ENCODE measurements at regions not wholly inside any gene's neighbourhood (a gene's known extent, or its start where the extent isn't known, plus 50 kb on each side); places are given as distances from the start of the nearest gene placed in this dataset.
A peak's percentile ranks its signal among the peaks of the same experiment; 100 is the strongest.

DNA sequence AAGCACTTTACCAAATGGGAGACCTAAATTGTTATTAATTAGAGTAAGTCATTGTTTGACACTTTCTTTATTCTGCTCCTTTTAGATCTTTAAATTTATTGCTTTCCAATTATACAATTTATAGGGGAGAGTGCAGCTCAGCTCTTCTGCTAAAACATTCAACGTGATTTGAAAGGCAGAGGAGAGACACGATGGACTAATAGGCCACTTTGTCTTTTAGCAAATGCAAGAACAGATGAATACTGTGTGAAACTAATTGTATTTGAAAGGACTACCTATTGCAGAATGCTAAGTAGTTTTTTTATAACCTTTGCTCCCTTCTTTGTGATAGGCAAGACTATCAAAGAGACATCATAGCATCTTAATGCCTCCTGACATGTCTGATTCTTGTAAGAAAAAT, 320.4 kb upstream of the KLF3 start:
- no peak for DNase-seq

DNA sequence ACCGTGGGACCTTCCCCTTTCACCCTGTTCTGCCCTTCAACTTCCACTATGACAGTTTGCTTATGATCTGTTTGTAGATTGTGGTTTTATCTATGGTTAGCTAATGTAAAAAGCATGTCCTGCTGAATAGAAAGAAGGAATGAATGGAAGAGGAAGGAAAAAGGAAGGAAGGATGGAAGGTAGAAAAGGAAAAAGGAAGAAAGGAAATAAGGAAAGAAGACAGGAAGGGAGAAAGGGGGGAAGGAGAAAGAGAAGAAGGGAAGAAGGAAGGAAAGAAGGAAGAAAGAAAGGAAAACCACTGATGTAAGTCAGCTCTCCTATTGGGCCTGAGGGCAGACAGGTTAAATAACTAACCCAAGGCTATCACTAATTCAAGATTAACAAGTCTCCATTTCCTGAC, 319.1 kb upstream of the KLF3 start:
- DNase-seq, result no peak

DNA sequence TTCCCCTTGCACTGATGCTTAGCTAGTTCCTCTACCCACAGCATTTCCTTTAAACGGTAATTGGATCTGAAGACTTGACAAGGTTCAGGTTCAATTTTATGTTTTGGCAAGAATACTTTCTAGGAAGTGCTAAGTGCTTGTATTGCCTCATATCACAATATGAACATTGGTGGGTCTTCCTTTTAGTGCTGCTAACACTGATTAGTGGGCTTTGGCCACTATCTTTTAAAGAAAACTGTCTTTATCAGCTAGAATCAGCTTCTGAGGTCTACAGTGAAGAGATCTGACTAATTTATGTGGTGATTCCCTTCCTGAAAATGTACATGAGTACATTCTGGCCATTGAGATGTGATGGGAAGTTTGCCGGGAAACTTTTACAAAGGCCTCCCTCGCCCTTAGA, 316.7 kb upstream of the KLF3 start:
- no peak for DNase-seq

DNA sequence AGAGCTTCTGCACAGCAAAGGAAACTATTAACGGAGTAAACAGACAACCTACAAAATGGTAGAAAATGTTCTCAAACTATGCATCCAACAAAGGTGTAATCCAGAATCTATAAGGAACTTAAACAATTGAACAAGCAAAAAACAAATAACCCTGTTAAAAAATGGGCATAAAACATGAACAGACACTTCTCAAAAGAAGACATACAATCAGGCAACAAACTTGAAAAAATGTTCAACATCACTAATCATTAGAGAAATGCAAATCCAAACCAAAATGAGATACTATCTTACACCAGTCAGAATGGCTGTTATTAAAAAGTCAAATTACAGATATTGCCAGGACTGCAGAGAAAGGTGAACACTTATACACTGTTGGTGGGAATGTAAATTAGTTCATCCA, 309.6 kb upstream of the KLF3 start:
- DNase-seq, result no peak

DNA sequence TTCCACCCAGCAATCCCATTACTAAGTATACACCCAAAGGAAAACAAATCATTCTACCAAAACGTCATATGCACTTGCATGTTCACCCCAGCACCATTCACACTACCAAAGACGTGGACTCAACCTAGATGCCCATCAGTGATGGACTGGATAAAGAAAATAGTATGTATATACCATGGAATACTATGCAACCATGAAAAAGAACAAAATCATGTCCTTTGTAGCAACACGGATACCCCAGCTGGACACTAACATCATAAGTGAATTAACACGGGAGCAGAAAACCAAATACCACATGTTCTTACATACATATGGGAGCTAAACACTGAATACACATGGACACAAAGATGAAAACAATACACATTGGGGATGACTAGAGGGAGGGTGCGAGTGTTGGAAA, 309.1 kb upstream of the KLF3 start:
- no peak for DNase-seq

- DNase-seq, result no peak
Measured at GRCh38 chr4:38356686-38357085, 307.3 kb upstream of the KLF3 start.

DNA sequence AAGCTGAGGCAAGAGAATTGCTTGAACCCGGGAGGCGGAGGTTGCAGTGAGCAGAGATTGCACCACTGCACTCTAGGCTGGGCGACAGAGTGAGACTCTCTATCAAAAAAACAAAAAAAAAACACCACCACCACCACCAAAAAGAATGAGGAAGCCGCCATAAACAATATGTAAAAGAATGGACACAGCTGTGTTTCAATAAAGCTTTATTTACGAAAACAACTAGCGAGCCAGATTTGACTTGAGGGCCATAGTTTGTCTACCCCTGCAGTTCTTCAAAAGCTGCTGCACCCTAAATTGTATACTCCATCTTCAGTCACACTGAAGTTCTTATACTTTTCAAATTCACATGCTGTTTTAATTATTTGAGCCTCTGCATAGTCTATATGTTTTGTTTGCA, 306.5 kb upstream of the KLF3 start:
- no peak for DNase-seq

- DNase-seq, result no peak
Measured at GRCh38 chr4:38359113-38359512, 304.9 kb upstream of the KLF3 start.

DNA sequence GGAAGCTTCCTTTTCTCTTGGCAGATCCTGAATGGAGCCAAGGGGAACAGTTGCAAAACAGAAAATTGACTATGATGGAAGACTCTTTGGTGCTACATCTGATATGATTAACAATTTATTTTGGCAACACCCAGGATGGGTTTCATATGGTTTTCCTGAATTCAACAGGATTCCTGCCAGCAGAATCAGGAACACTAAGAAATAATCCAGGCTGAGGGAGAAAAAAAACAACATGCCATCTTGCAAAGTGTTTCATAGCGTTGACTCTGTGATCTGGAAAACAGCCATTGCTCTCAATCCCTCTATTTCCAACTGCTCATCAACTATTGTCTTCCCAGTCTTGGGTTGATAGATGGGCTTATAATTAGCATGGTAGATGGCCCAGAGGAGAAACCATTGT, 303.8 kb upstream of the KLF3 start:
- DNase-seq, result no peak

GRCh38 chr4:38364383-38364963, 299.5 kb upstream of the KLF3 start:
- DNase-seq, result no peak

DNA sequence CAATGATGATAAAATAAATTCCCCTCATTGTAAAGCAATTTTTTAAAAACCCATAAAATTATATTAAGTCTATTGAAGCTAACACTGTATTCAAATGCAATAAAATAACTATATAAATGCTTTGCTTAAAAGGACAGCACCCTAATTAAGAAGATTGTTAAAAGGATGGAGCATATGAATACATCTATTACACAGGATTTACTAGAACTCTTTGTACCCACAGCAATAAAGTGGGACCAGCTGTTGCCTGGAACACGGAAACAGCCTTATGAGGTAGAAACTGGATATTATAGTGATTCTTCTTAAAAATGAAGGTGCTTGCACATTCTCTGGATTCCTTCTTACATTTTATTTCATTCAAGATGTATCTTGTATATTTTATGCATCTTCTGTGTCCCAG, 298.7 kb upstream of the KLF3 start:
- no peak for DNase-seq

DNA sequence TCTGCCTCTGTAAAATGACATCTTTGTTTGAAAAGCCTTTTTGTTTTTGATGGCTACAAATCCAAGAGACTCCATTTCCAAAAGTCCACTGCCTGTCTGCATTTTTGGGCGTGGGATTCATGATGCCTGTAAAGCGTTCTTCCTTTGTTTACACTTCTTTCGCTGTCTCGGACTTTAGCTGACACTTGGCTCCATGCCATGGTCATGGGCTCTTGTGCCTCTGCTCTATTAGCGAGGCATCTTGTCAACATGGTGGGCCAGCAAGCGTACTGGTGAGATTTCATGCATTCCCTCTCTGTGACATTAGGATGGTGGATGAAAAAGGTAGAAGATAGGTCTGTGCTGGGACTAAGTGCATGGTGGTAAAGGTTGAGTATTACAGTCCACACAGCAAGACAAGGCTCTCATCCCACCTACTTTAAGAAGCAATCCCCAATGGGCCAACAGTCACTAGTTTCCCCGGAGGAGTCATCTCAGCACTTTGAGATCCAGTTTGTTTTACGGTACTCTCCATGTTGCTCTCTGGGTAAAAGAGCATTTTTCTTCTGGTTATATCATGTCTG, 298.2 kb upstream of the KLF3 start:
- no peak for DNase-seq

DNA sequence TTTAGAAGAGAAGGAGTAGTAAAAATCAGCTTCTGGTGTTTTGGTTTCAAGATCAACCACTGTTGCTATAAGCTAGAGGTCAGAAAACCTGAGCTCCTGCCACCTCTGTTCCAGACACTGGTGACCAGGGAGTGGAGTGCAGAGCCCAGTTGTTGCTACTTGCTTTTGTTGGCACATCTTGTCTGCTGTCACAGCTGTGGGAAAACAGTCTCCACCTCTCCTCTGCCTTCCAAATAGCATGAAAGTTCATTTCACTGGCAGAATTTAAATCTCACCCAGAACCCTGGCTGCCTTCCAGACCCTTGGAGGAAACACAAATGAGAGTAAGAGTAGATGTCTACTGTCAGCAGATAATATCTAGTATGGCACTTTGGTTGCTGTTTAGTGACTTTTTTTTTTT, 297.5 kb upstream of the KLF3 start:
- DNase-seq, result no peak

DNA sequence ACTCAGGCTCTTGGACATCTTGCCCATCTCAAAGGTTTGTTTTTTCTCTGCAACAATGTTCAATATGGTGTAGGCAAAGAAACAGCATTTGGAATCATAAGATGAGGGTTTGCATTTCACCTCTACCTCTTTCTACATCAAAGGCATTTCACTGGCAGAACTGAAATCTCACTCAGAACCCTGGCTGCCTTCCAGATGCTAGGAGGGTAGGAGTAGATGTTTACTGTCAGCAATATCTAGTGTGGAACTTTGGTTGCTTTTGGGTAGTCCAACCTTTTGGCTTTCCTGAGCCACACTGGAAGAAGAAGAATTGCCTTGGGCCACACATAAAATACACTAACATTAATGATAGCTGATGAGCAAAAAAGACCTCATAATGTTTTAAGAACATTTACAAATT, 297.0 kb upstream of the KLF3 start:
- no peak for DNase-seq

DNA sequence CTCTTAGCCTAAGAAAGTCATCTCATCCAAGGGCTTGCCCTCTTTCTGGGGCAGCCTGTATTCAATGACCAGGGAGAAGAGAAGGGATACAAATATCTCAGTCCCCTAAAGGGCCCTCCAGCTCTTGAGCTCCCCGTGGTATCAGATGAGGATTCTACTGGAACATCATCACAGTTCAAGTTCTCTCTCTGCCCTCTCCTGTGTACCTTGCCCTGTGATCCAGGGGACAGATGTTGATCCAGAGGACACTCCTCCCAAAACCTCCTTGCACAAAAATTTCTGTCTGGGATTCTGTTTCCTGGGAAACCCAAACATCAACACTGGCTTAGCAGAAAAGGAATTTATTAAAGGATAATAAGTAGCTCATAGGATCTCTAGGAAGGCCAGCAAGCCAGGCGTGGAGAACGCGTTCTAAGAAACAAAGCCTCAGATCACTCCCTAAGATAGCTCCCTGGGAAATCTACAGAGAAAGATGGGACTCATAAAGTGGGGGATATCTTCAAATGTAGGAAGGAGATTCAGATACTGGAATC, 296.3 kb upstream of the KLF3 start:
- no peak for DNase-seq

- DNase-seq, result peak; percentile 13
Measured at GRCh38 chr4:38368613-38369012, 295.4 kb upstream of the KLF3 start.

DNA sequence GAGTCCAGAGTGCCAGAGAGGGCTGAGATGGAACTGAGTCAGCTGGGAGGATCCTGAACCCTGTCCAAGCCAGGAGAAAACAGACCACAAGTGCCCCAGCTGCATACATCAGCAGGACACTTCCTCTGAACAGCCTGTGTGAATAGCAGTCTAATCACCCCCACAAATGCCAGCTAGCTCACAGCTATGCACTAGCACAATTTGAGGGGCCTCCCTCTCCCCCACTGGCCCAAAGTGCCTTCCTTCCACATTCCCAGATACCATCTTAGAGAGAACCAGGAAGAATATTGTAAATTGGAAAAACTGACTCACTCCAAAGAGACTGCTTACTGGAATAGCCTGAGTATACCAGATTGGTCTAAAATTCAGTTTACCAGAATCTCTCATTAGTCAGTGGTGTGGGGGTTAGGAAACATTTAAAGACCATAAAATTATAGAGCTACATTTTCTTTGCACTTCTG, 292.6 kb upstream of the KLF3 start:
- no peak for DNase-seq

GRCh38 chr4:38373375-38373774, 290.6 kb upstream of the KLF3 start:
- no peak for DNase-seq

- no peak for DNase-seq
Measured at GRCh38 chr4:38377195-38377594, 286.8 kb upstream of the KLF3 start.

DNA sequence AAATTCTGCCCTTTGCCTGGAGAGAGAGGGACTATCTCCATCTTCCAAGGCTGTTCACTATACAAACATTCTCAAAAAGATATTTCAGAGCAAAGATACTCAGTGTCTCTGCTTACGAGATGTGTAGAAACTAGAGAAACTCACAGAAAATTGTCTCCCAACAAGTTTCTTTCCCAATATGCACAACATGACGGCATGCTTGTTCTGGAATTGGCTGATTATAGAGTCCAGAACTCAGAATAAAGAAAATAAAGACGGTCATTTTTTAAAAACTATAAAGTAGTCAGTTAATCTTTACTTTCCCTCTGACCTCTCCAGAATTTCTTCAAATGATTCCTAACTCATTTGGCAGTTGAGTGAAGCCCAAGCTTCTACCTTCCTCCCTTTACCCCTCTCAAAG, 285.5 kb upstream of the KLF3 start:
- DNase-seq, result no peak

DNA sequence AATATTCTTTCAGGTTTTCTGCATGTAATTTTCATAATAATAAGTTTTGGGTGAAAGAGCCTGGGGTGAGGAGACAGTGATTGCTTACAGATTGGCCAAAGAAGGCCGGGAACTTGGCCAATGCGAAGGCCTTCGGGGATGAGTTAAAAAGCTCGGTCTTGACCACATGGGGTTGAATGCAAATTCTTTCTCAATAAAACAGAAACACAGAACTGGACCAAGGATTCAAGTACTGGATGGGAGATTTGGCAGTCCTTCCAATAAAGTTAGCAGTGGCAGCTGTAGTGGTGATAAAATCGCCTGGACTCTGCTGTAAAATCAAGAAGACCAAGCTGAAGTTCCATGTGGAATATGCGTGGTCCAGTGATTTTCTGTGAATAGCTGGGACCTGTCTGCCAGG, 282.2 kb upstream of the KLF3 start:
- no peak for DNase-seq

- no peak for DNase-seq
Measured at GRCh38 chr4:38382520-38382919, 281.5 kb upstream of the KLF3 start.

DNA sequence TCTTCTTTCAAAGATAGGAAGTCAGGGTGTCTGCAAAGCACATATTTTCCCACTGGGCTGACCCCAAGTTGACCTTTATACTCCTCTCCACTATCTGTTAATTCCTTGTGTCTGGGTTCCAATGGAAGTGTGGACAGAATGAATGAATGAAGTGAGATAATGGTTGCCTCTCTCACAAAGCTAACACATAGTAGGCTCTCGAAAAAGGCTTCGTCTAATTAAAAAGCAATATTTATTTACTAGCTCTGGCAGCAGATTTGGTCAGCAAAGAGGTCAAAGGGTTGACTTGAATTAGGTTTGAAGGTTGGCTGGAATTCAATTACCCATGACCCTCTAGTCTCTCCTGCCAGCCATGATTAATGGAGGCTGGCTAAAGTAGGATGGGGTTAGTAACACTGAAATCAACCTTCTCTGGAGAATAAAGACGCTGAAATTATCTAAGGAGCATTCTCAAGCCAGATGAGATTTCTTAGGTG, 280.3 kb upstream of the KLF3 start:
- DNase-seq, result no peak

DNA sequence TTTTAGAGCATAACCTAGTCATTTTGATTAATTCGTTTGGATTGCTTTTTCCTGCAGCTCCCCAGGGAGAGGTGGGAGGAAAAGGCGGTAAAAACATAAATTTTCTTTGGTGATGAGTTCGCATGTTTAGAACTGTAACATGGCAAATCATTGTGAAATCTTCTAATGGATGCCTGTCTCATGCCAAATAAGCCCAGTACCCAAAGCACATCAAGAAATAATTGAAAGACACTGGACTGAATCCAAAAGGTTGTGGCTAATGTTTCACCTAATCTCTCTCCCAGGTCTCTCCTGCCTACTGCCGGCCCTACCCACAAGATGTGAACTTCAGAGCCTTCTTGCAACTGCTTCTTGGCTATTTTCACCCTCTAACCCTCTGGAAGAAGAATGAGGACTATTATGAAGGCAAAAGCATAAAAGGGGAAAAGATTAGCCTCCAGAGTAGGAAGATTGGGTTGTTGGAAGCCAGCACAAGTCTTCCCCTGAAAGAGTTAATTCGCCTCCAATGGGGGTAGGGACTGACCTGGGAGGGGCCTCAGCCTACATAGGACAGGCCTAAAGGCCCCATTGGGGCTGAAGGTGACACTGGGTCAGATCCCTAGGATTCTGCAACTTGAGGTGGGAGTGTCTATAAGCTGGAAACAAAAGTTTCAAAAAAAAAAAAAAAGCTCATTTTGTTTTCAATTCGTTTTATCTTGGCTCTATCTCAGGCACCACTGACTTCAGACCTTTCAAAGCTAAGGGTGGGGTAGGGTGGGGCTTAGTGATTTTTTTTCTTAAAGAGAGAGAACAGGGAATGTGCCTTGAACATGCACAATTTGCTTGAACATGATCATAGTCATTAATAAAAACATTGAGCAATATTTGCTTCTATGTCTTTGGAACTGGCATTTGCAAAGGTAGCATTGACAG, 278.6 kb upstream of the KLF3 start:
- DNase-seq, result no peak

Measured in stimulated activated CD4-positive, alpha-beta T cell treated with anti-CD3 and anti-CD28 coated beads, Interleukin-15, amount 100 ng/mL, for 24 hours (primary cell).